A673 (cell line): ENCODE measurements at regions not wholly inside any gene's neighbourhood (a gene's known extent, or its start where the extent isn't known, plus 50 kb on each side); places are given as distances from the start of the nearest gene placed in this dataset.

ENCODE experiments used
- BruUV-seq: library from RNA; stranded (reverse); fragments of 400-500 nt; replicated peaks from 2 replicates; lab custom pipeline; 2021; lab: Mats Ljungman, UMichigan
- CTCF ChIA-PET: fragments of 300-600 bp; sonication (Branson Sonifier 250); formaldehyde crosslinking; loops from one replicate; lab custom pipeline; 2022; ENCODE audit warnings: antibody characterized with exemption; lab: Charles Lee
- POLR2A ChIA-PET: fragments of 300-600 bp; sonication (Branson Sonifier 250); formaldehyde crosslinking; loops from one replicate; lab custom pipeline; 2022; ENCODE audit warnings: antibody characterized with exemption; ENCODE audit not compliant: low non-redundant PET; lab: Charles Lee
- DNase-seq: peaks from one replicate; pipeline ENCODE4 v3.0.0-alpha.2; 2015; ENCODE audit warnings: low spot score
- H3K27ac ChIP-seq: fragments of 200-600 bp; sonication (generic); 2 replicates; pipeline ENCODE4 v1.5.1; 2016; ENCODE audit warnings: mixed run types, low read depth, mild to moderate bottlenecking, mixed read lengths, antibody characterized with exemption, low read length; ENCODE audit not compliant: poor library complexity, severe bottlenecking
- H3K27me3 ChIP-seq: fragments of 200-600 bp; sonication (generic); replicated peaks from 2 replicates; pipeline ENCODE4 v1.6.1; 2017; ENCODE audit warnings: mixed run types, low read depth, mild to moderate bottlenecking, mixed read lengths, antibody characterized with exemption, low read length; ENCODE audit not compliant: insufficient read depth, poor library complexity
- H3K36me3 ChIP-seq: fragments of 200-600 bp; sonication (generic); 2 replicates; pipeline ENCODE4 v1.6.1; 2016; ENCODE audit warnings: mixed run types, mild to moderate bottlenecking, mixed read lengths, antibody characterized with exemption, low read length; ENCODE audit not compliant: insufficient read depth, poor library complexity, severe bottlenecking
- H3K4me1 ChIP-seq: fragments of 200-600 bp; sonication (generic); 2 replicates; pipeline ENCODE4 v1.6.1; 2017; ENCODE audit warnings: mixed run types, mild to moderate bottlenecking, mixed read lengths, antibody characterized with exemption, low read length; ENCODE audit not compliant: insufficient read depth, poor library complexity, severe bottlenecking
- H3K4me3 ChIP-seq: fragments of 200-600 bp; sonication (generic); 2 replicates; pipeline ENCODE4 v1.5.1; 2016; ENCODE audit warnings: low read depth, mixed run types, mild to moderate bottlenecking, mixed read lengths, low read length; ENCODE audit not compliant: poor library complexity, severe bottlenecking
- H3K9me3 ChIP-seq: fragments of 200-600 bp; sonication (generic); 2 replicates; pipeline ENCODE4 v1.6.1; 2016; ENCODE audit warnings: mixed run types, low read depth, mild to moderate bottlenecking, mixed read lengths, antibody characterized with exemption, low read length; ENCODE audit not compliant: poor library complexity, severe bottlenecking
- CTCF ChIP-seq: fragments of 300-800, 200-600 bp; sonication (generic); conservative IDR thresholded peaks from 2 replicates; pipeline ENCODE4 v1.5.1; 2017; ENCODE audit warnings: low read depth, mild to moderate bottlenecking, antibody characterized with exemption, low read length, moderate library complexity, mixed read lengths
- EZH2 ChIP-seq: fragments of 200-600 bp; sonication (generic); IDR thresholded peaks from 2 replicates; pipeline ENCODE4 v1.6.1; 2017; ENCODE audit warnings: borderline replicate concordance, low read depth, mild to moderate bottlenecking, mixed read lengths, antibody characterized with exemption, low read length; ENCODE audit not compliant: poor library complexity, severe bottlenecking
- intact Hi-C: fragments of 100-400 bp; cut with micrococcal nuclease; formaldehyde crosslinking; loops from one replicate; pipeline ENCODE4 v1.10.0; 2022; ENCODE audit not compliant: unreplicated experiment

DNA sequence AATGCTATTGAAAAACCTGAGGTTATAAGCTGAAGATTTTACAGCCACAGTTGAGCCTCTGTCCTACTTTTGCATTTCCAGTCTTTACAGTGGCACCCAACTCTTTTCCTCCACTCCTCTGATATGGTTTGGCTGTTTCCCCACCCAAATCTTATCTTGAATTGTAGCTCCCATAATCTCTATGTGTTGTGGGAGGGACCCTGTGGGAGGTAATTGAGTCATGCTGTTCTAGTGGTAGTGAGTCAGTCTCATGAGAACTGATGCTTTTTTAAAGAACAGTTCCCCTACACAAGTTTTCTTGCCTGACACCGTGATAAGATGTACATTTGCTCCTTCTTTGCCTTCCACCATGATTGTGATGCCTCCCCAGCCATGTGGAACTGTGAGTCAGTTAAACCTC is 646.1 kb upstream of the SEMA6A start:
- H3K36me3 ChIP-seq: no peaks in the 10 kb centered on the region
- no peak for TF ChIP-seq CTCF
- TF ChIP-seq EZH2: no peak
- peak; percentile 1 for DNase-seq
- no peaks in the 10 kb centered on the region for H3K9me3 ChIP-seq
- BruUV-seq: no TSS peak
- intact Hi-C loops: no loop called here
- H3K4me1 ChIP-seq: no peaks in the 10 kb centered on the region
- H3K4me3 ChIP-seq: no peak overlapping the region
- no peaks in the 10 kb centered on the region for H3K27me3 ChIP-seq
- POLR2A ChIA-PET: no interaction called here
- CTCF ChIA-PET: no interaction called here
- H3K27ac ChIP-seq: no peak overlapping the region

DNA sequence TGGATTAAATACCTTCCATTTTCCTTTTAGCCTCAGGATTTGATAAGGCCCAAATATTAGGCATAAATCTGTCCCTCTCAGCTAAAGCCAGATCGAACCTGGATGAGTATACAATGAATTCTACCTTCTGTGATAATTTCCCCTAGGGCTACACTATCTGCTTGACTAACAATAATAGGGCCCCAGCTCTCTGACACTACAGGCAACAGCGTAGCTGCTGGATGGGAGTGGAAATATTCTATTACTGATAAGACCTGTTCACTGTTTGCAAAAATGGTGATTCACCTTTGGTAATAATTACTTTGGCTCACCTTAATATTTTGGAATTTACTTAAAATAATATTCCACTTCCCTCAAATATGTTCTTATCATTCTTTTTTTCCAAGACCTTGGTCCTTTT is 644.2 kb upstream of the SEMA6A start:
- TF ChIP-seq EZH2: no peak
- TF ChIP-seq CTCF: no peak
- BruUV-seq: no TSS peak
- no peak overlapping the region for H3K27ac ChIP-seq
- ChIA-PET POLR2A (no interaction called here), CTCF (no interaction called here)
- H3K4me1 ChIP-seq: no peaks in the 10 kb centered on the region
- H3K27me3 ChIP-seq: no peaks in the 10 kb centered on the region
- no peak overlapping the region for H3K4me3 ChIP-seq
- H3K9me3 ChIP-seq: no peaks in the 10 kb centered on the region
- intact Hi-C loops: no loop called here
- no peaks in the 10 kb centered on the region for H3K36me3 ChIP-seq
- DNase-seq: no peak

DNA sequence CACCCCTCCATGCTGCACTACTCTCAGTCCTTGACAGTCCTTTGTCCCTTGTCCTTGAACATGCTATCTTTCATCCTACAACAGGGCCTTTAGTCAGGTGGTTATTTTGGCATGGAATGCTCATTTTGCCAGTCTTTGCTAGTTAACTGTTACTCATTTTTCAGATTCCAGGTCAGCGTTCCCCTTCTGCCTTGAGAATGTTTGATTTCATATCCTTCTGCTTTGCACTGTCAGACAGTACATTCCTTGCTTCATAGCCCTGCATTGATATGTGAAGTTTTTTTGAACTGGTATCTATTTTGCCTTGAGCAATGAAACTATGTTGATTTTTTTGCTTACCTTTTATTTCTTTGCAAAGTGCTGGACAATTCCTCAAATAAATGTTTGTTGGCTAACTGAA is 638.2 kb upstream of the SEMA6A start:
- CTCF ChIA-PET: no interaction called here
- Histone ChIP-seq H3K4me1 (no peaks in the 10 kb centered on the region), H3K36me3 (no peaks in the 10 kb centered on the region), H3K27me3 (no peaks in the 10 kb centered on the region), H3K27ac (no peak overlapping the region), H3K9me3 (no peaks in the 10 kb centered on the region), H3K4me3 (no peak overlapping the region)
- TF ChIP-seq EZH2 (no peak), CTCF (no peak)
- no TSS peak for BruUV-seq
- POLR2A ChIA-PET: no interaction called here
- intact Hi-C loops: no loop called here
- no peak for DNase-seq
